ENCODE measurements at regions not wholly inside any gene's neighbourhood (a gene's known extent, or its start where the extent isn't known, plus 50 kb on each side); places are given as distances from the start of the nearest gene placed in this dataset.
A peak's percentile ranks its signal among the peaks of the same experiment; 100 is the strongest.
"Not testable (repeated sequence)": the region's sequence is repeated elsewhere in the genome, so short reads cannot be mapped to it uniquely, and the experiment has no call there.

- no peak for DNase-seq (ENCODE audit: low read depth in 1 of 2, low spot score in 1 of 2)
- in situ Hi-C loops (cut with HindIII; ENCODE audit: low pct_unique_long_range_greater_than_20kb, low sequenced_read_pairs): no loop called here
- TF ChIP-seq JUND (IDR thresholded peaks at IDR 0.05; ENCODE audit: low read depth): no peak
Measured at GRCh38 chr12:66751432-66752113, 72.7 kb upstream of the GRIP1 start.

DNA sequence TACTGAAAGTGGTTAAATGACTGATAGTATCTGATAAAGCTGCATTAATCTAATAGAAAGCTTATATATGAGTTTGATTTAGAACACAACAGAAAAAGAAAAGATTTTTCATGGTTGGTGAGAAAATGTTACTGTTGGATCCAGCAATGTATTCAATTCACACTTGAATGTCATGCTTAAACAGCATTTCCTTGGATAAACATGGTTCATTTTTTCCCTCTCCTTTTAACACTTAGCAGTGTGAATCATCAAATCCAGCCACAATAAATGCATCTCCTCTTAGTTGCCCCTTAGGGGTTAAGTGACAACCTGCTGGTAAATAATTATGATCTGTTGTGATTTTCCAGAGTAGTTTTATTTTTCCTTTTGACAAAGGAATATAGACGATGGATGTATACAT, 74.9 kb upstream of the GRIP1 start:
- no peak for TF ChIP-seq JUND (IDR thresholded peaks at IDR 0.05; ENCODE audit: low read depth)
- in situ Hi-C loops (cut with HindIII; ENCODE audit: low pct_unique_long_range_greater_than_20kb, low sequenced_read_pairs): no loop called here
- no peak for DNase-seq (ENCODE audit: low read depth in 1 of 2, low spot score in 1 of 2)

- no peak for TF ChIP-seq JUND (IDR thresholded peaks at IDR 0.05; ENCODE audit: low read depth)
- in situ Hi-C loops (cut with HindIII; ENCODE audit: low pct_unique_long_range_greater_than_20kb, low sequenced_read_pairs): no loop called here
- DNase-seq (ENCODE audit: low read depth in 1 of 2, low spot score in 1 of 2): no peak
Measured at GRCh38 chr12:66755727-66756395, 77.0 kb upstream of the GRIP1 start.

DNA sequence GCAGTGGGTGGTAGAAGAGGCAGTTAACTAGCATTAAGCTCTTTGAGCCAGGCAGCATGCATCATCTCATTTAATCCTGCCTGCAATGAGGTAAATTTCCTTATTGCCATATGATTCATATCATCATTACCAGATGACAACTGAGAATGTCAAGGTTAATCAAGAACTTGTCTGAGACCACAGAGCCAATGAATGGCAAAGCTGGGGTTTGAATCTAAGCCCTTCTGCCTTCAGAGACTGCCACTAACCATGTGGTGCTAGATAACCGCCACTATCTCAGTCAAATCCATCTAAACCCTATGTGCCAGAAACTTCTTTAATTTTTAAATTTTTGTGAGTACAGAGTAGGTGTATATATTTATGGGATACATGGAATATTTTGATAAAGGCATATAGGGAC, 77.8 kb upstream of the GRIP1 start:
- in situ Hi-C loops (cut with HindIII; ENCODE audit: low pct_unique_long_range_greater_than_20kb, low sequenced_read_pairs): no loop called here
- TF ChIP-seq JUND (IDR thresholded peaks at IDR 0.05; ENCODE audit: low read depth): no peak
- no peak for DNase-seq (ENCODE audit: low read depth in 1 of 2, low spot score in 1 of 2)

DNA sequence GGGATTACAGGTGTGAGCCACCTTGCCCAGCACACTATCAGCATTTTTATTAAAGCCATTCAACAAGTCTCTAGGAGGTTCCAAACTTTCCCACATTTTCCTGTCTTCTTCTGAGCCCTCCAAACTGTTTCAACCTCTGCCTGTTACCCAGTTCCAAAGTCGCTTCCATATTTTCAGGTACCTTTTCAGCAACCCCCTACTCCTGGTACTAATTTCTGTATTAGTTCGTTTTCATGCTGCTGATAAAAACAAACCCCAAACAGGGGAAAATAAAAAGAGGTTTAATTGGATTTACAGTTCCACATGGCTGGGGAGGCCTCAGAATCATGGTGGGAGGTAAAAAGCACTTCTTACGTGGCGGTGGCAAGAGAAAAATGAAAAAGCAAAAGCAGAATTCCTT, 81.2 kb upstream of the GRIP1 start:
- in situ Hi-C loops (cut with HindIII; ENCODE audit: low pct_unique_long_range_greater_than_20kb, low sequenced_read_pairs): not testable (repeated sequence)

GRCh38 chr12:66763467-66763866, 84.6 kb upstream of the GRIP1 start:
- DNase-seq (ENCODE audit: low read depth in 1 of 2, low spot score in 1 of 2): no peak
- TF ChIP-seq JUND (IDR thresholded peaks at IDR 0.05; ENCODE audit: low read depth): no peak
- in situ Hi-C loops (cut with HindIII; ENCODE audit: low pct_unique_long_range_greater_than_20kb, low sequenced_read_pairs): no loop called here

More for the DNA sequence above, 81.2 kb upstream of the GRIP1 start:
- not testable (repeated sequence) for DNase-seq (ENCODE audit: low read depth in 1 of 2, low spot score in 1 of 2)

GRCh38 chr12:66765204-66765603, 86.3 kb upstream of the GRIP1 start:
- DNase-seq (ENCODE audit: low read depth in 1 of 2, low spot score in 1 of 2): no peak
- TF ChIP-seq JUND (IDR thresholded peaks at IDR 0.05; ENCODE audit: low read depth): no peak
- in situ Hi-C loops (cut with HindIII; ENCODE audit: low pct_unique_long_range_greater_than_20kb, low sequenced_read_pairs): no loop called here

GRCh38 chr12:66767536-66767935, 88.7 kb upstream of the GRIP1 start:
- no peak for DNase-seq (ENCODE audit: low read depth in 1 of 2, low spot score in 1 of 2)
- in situ Hi-C loops (cut with HindIII; ENCODE audit: low pct_unique_long_range_greater_than_20kb, low sequenced_read_pairs): no loop called here
- no peak for TF ChIP-seq JUND (IDR thresholded peaks at IDR 0.05; ENCODE audit: low read depth)

DNA sequence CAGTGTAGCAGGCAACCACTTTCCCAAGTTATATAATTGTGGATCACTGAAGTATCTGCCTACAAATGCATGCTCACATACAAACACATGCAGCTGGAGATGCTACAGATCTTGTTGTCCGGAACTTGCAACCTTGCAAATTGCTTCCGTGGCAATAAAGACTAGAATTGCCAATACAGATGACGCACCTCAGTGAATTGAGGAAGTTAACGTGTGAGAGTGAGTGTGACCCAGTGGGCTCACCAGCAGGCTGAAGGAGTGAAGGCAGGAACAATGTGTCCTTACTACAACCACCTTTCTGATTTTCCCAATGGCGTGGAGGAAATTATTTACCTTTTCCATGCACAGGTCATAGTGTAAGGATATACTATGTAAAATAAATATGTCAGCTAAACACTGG, 89.4 kb upstream of the GRIP1 start:
- DNase-seq (ENCODE audit: low read depth in 1 of 2, low spot score in 1 of 2): no peak
- in situ Hi-C loops (cut with HindIII; ENCODE audit: low pct_unique_long_range_greater_than_20kb, low sequenced_read_pairs): no loop called here

GRCh38 chr12:66774929-66775328, 96.1 kb upstream of the GRIP1 start:
- in situ Hi-C loops (cut with HindIII; ENCODE audit: low pct_unique_long_range_greater_than_20kb, low sequenced_read_pairs): no loop called here
- DNase-seq (ENCODE audit: low read depth in 1 of 2, low spot score in 1 of 2): no peak
- TF ChIP-seq JUND (IDR thresholded peaks at IDR 0.05; ENCODE audit: low read depth): no peak

More for the DNA sequence above, 89.4 kb upstream of the GRIP1 start:
- no peak for TF ChIP-seq JUND (IDR thresholded peaks at IDR 0.05; ENCODE audit: low read depth)

DNA sequence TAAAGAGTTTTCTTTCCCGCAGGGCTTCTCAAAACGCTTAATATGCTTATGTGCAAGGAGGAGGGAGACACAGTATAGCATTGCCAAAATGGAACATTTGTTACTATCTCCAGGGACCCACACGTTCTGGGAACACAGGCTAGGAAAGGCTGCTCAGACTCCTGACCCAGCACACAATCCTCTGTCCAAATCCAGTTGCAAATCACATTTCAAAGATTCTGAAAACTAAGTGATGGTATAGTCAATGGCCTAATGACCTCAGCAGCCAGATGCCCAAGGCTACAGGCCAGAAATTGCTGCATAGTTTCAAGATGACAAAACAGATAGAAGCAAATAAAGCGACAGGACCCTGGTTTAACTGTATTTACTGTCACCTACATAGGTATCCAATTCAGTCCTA, 97.0 kb upstream of the GRIP1 start:
- in situ Hi-C loops (cut with HindIII; ENCODE audit: low pct_unique_long_range_greater_than_20kb, low sequenced_read_pairs): no loop called here
- DNase-seq (ENCODE audit: low read depth in 1 of 2, low spot score in 1 of 2): peak in 1 of 2 experiments; percentile 9
- no peak for TF ChIP-seq JUND (IDR thresholded peaks at IDR 0.05; ENCODE audit: low read depth)

DNA sequence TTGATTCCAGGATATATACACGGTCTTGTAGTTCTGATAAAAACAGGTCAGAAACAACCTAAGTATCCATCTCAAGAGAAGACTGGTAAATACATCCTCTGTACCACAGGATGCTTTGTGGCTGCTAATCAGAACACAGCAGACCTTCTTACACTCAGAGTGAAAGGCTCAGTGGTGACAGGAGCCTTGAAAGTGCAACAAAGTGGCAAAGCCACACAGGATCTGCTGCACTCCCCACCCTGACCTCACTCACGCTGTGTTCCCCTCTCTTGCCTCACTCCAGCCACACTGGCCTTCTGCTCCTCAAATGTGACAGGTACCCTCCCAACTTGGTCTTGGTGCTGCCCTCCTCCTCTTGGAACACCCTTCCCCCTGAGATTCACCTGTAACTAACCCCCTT, 98.1 kb upstream of the GRIP1 start:
- in situ Hi-C loops (cut with HindIII; ENCODE audit: low pct_unique_long_range_greater_than_20kb, low sequenced_read_pairs): no loop called here
- DNase-seq (ENCODE audit: low read depth in 1 of 2, low spot score in 1 of 2): no peak

DNA sequence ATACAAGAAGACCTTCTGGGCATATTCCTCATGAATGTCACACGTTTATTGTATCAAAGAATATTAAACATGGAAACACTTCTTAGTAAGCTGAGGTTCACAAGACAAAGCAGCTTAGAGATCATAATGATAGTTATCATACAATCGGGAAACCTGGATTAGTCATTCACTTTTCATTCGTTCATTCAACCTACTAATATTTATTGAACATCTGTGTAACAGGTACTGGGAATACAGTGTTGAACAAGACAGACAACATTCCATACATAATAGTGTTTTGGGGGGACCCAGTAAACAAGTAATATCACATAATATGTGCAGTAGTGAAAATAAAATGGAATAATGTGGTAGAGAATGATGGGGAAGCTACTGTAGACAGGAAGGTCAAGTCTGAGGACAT, 100.6 kb upstream of the GRIP1 start:
- in situ Hi-C loops (cut with HindIII; ENCODE audit: low pct_unique_long_range_greater_than_20kb, low sequenced_read_pairs): no loop called here
- DNase-seq (ENCODE audit: low read depth in 1 of 2, low spot score in 1 of 2): peak in 1 of 2 experiments; percentile 10
- TF ChIP-seq JUND (IDR thresholded peaks at IDR 0.05; ENCODE audit: low read depth): no peak

More for the DNA sequence above, 98.1 kb upstream of the GRIP1 start:
- TF ChIP-seq JUND (IDR thresholded peaks at IDR 0.05; ENCODE audit: low read depth): no peak
